HEK293 (cell line): ENCODE measurements at regions not wholly inside any gene's neighbourhood (a gene's known extent, or its start where the extent isn't known, plus 50 kb on each side); places are given as distances from the start of the nearest gene placed in this dataset.

Experiments used
- BCL11A ChIP-seq: fragments of 450-650 bp; formaldehyde crosslinking; IDR thresholded peaks from 2 replicates; pipeline ENCODE4 v1.5.1; 2016; ENCODE audit warnings: low read depth, missing biosample characterization, missing genetic modification characterization
- KLF9 ChIP-seq: fragments of 450-650 bp; formaldehyde crosslinking; IDR thresholded peaks from 2 replicates; pipeline ENCODE4 v1.5.1; 2016; ENCODE audit warnings: missing biosample characterization, missing genetic modification characterization, low read depth
- MZF1 ChIP-seq: fragments of 450-650 bp; formaldehyde crosslinking; IDR thresholded peaks from 2 replicates; pipeline ENCODE4 v1.5.1; 2017; ENCODE audit warnings: missing biosample characterization, missing genetic modification characterization, borderline replicate concordance
- ZIC2 ChIP-seq: fragments of 450-650 bp; formaldehyde crosslinking; IDR thresholded peaks from 2 replicates; pipeline ENCODE4 v1.5.1; 2016; ENCODE audit warnings: missing biosample characterization, missing genetic modification characterization
- ZNF132 ChIP-seq: fragments of 450-650 bp; formaldehyde crosslinking; IDR thresholded peaks from 2 replicates; pipeline ENCODE4 v1.5.1; 2017; ENCODE audit warnings: missing biosample characterization, missing genetic modification characterization, borderline replicate concordance
- ZNF423 ChIP-seq: fragments of 450-650 bp; formaldehyde crosslinking; IDR thresholded peaks from 2 replicates; pipeline ENCODE4 v1.5.1; 2016; ENCODE audit warnings: missing biosample characterization, missing genetic modification characterization
- ZNF768 ChIP-seq: fragments of 450-650 bp; formaldehyde crosslinking; IDR thresholded peaks from 2 replicates; pipeline ENCODE4 v1.5.1; 2018; ENCODE audit warnings: missing biosample characterization, mild to moderate bottlenecking, missing genetic modification characterization
- ZNF777 ChIP-seq: fragments of 450-650 bp; formaldehyde crosslinking; IDR thresholded peaks from 2 replicates; pipeline ENCODE4 v1.5.1; 2017; ENCODE audit warnings: missing biosample characterization, missing genetic modification characterization, borderline replicate concordance
- TF ChIP-seq, protein P1 (sequence below): sonication (generic); formaldehyde crosslinking; IDR thresholded peaks from 2 replicates; pipeline ENCODE4 v1.8.1; 2022; ENCODE audit warnings: mild to moderate bottlenecking, moderate library complexity, missing genetic modification reagents
- TF ChIP-seq, protein P2 (sequence below): fragments of 450-650 bp; formaldehyde crosslinking; IDR thresholded peaks from 2 replicates; pipeline ENCODE4 v1.5.1; 2016; ENCODE audit warnings: missing biosample characterization, missing genetic modification characterization
- TF ChIP-seq, protein P3 (sequence below): fragments of 450-650 bp; formaldehyde crosslinking; conservative IDR thresholded peaks from 2 replicates; pipeline ENCODE4 v1.5.1; 2016; ENCODE audit warnings: low read depth, missing biosample characterization, missing genetic modification characterization

DNA sequence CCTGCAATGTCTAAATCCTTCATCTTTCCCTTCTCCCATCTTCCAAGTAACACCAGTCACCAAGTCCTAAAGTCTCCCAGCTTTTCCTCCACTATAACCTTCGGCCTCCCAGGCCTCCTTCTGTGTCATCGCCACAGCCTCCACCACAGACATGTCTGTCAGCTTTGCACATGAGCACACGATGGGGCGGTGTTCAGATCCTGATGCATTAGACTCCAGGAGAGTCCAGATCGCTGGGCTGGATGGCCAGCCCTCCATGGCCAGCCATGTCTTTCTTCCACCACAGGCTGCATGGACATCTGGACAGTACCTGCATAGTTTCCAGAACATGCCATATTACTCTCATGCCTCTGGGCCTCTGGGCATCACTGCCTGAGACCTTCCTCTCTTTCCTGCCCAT is 974.2 kb upstream of the ZNF722 start:
- TF ChIP-seq ZNF777 (tag by site-specific recombination), result no peak
- TF ChIP-seq, protein P1, sequence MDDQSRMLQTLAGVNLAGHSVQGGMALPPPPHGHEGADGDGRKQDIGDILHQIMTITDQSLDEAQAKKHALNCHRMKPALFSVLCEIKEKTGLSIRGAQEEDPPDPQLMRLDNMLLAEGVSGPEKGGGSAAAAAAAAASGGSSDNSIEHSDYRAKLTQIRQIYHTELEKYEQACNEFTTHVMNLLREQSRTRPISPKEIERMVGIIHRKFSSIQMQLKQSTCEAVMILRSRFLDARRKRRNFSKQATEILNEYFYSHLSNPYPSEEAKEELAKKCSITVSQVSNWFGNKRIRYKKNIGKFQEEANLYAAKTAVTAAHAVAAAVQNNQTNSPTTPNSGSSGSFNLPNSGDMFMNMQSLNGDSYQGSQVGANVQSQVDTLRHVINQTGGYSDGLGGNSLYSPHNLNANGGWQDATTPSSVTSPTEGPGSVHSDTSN (CRISPR knock-in tag), result no peak
- no peak for TF ChIP-seq KLF9 (tag by site-specific recombination)
- TF ChIP-seq BCL11A, result no peak
- no peak for TF ChIP-seq ZNF768
- TF ChIP-seq ZIC2, result no peak
- no peak for TF ChIP-seq MZF1
- TF ChIP-seq ZNF423 (tag by site-specific recombination), result no peak
- no peak for TF ChIP-seq ZNF132 (tag by site-specific recombination)
- TF ChIP-seq, protein P2, sequence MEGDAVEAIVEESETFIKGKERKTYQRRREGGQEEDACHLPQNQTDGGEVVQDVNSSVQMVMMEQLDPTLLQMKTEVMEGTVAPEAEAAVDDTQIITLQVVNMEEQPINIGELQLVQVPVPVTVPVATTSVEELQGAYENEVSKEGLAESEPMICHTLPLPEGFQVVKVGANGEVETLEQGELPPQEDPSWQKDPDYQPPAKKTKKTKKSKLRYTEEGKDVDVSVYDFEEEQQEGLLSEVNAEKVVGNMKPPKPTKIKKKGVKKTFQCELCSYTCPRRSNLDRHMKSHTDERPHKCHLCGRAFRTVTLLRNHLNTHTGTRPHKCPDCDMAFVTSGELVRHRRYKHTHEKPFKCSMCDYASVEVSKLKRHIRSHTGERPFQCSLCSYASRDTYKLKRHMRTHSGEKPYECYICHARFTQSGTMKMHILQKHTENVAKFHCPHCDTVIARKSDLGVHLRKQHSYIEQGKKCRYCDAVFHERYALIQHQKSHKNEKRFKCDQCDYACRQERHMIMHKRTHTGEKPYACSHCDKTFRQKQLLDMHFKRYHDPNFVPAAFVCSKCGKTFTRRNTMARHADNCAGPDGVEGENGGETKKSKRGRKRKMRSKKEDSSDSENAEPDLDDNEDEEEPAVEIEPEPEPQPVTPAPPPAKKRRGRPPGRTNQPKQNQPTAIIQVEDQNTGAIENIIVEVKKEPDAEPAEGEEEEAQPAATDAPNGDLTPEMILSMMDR (tag by site-specific recombination), result no peak
- TF ChIP-seq, protein P3, sequence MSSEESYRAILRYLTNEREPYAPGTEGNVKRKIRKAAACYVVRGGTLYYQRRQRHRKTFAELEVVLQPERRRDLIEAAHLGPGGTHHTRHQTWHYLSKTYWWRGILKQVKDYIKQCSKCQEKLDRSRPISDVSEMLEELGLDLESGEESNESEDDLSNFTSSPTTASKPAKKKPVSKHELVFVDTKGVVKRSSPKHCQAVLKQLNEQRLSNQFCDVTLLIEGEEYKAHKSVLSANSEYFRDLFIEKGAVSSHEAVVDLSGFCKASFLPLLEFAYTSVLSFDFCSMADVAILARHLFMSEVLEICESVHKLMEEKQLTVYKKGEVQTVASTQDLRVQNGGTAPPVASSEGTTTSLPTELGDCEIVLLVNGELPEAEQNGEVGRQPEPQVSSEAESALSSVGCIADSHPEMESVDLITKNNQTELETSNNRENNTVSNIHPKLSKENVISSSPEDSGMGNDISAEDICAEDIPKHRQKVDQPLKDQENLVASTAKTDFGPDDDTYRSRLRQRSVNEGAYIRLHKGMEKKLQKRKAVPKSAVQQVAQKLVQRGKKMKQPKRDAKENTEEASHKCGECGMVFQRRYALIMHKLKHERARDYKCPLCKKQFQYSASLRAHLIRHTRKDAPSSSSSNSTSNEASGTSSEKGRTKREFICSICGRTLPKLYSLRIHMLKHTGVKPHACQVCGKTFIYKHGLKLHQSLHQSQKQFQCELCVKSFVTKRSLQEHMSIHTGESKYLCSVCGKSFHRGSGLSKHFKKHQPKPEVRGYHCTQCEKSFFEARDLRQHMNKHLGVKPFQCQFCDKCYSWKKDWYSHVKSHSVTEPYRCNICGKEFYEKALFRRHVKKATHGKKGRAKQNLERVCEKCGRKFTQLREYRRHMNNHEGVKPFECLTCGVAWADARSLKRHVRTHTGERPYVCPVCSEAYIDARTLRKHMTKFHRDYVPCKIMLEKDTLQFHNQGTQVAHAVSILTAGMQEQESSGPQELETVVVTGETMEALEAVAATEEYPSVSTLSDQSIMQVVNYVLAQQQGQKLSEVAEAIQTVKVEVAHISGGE (tag by site-specific recombination), result no peak
